ENCODE measurements at regions not wholly inside any gene's neighbourhood (a gene's known extent, or its start where the extent isn't known, plus 50 kb on each side); places are given as distances from the start of the nearest gene placed in this dataset.
"Not testable (repeated sequence)": the region's sequence is repeated elsewhere in the genome, so short reads cannot be mapped to it uniquely, and the experiment has no call there.

DNA sequence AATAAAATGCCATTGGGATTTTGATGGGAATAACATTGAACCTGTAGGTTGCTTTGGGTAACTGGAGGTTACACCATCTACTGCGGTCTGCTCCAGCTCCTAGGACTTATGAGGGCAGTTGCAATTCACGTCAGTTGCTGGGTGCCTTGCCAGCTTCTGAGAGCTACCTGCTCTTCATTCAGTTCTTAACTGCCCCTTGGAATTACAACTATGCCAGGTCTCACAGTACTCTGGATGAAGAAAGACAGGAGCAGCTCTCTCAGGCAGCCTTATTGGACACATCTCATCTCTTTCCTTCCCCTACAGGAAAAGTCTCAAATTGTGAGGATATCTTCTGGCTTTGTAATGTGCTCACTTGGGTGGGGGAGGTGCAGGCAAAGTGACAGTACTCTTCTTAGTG lies 1643.3 kb downstream of the GRIK2 start:
- no peak for DNase-seq

DNA sequence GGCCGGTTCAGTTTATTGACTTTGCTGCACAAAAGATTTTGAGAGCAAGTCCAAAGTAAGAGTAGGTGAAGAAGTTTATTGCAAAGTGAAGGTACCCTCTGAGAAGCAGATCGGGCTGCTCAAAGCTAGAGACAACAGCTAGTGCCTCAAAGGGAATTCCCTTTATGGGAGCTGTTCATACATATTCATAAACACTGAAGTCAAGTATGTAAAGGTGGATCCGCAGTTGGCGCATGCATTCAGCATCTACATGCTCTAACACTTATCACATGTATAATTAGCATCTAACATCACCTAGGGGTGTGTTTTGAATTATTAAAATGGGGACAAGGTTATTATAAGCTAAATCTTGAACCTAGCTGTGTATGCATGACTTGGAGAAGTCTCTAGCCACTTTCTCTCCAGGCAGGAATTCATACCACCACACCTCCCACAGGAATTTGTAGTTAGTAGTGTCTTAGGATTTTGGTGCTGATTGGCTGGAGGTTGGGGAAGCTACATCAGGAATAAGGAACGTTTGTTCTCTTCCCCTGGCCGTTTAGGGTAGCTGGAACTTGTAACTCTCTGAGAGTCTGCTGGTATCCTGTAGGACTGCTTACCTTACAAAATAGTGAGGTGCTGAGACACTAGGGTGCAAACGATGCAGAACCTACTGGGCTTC lies 1633.9 kb downstream of the GRIK2 start:
- no peak for DNase-seq

DNA sequence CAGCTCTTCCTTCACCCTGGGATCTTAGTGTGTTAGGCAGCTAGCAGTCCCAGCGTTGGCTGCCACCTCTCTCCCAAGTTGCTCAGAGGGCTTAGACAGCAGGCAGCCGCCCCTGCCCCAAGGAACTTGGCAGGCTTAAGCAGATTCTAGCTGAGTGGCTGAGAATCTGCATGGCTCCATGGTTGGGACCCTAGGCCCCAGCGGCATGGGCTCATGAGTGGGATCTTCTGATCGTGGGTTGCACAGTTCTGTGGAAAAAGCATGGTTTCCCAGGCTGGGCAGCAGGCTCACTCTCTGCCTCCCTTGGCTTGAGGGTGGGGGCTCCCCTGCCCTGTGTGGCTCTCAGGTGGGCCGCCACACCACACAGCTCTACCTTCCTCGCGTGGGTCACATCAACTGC lies 1624.9 kb downstream of the GRIK2 start:
- no peak for DNase-seq

- DNase-seq = no peak
These were observed 1624.4 kb downstream of the GRIK2 start for GRCh38 chr6:103017878-103018277.

DNA sequence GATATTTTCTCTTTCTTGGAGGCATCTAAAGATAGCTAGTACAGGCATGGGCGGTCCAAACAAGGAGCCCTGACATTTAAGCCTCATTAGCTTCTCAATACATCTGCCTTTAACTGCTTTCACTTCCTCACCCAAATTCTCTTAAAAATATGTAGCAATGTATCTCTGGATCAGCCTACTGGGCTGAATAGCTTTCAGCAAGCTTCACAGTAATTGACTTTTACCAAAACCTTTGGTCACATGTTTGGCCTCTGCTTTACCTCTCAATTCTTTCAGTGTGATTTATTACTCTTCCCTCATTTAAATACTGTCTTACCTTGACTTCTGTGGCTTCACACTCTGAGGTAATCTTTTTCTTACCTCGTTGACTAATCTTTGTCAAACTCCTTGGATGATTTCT lies 1618.1 kb downstream of the GRIK2 start:
- no peak for DNase-seq

DNA sequence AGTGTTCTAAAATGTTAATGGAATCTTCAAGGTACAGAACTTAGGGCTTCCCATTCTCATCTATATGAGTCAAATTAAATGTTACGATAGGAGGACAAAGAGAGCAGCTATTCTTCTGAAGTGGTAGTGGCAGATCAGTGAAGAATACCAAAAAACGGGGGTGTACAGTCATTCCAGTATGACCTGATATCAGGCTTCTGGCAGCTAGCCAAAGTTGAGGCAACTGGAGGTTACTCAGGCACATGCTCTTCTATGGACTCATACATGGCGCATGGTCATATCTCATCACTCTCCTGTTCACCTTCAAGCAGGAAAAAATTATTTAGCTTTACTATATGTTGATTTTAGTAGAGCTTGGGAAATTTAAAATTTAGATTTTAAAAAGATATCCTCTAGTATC lies 1608.8 kb downstream of the GRIK2 start:
- no peak for DNase-seq

DNA sequence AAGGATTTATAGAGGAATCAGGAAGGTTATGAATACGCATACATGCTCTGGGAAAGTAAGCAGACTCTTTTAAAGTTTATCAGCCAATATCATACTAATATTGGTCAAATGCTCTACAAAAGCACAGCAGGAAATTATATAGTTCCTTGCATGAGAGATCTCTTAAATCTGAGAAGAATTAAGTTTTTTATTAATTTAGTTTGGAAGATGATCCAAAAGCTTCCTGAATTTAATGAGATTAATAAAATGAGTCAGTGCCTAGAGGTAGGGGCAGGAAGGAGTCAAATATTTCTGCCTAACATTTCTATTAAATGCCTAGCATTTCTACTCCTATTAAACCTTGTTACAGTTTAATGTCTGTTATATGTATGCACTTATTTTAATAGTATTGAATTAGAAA lies 1608.2 kb downstream of the GRIK2 start:
- no peak for DNase-seq

DNA sequence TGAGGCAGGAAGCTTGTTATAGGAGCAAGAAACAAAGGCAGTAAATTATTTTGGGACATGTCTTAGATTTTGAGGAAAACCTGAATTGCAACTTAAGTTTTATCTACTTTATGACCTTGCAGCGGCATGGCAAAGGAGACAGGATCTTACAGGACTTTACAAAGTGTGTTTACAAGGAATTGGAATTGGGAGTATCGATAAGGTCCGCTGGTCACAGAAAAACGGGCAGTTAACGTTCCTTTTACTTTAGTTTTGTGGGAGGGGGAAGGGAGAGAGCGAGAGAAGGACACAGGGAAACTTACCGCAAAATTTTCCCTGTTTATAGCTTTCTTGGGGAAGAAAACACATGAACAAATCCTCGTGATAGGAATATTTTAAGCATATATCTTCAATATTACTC lies 1607.2 kb downstream of the GRIK2 start:
- DNase-seq = peak; percentile 55

GRCh38 chr6:102995491-102995890 lies 1602.0 kb downstream of the GRIK2 start:
- DNase-seq = no peak

- DNase-seq = no peak
These were observed 1601.4 kb downstream of the GRIK2 start for GRCh38 chr6:102994866-102995265.

GRCh38 chr6:102986086-102986485 lies 1592.6 kb downstream of the GRIK2 start:
- no peak for DNase-seq

DNA sequence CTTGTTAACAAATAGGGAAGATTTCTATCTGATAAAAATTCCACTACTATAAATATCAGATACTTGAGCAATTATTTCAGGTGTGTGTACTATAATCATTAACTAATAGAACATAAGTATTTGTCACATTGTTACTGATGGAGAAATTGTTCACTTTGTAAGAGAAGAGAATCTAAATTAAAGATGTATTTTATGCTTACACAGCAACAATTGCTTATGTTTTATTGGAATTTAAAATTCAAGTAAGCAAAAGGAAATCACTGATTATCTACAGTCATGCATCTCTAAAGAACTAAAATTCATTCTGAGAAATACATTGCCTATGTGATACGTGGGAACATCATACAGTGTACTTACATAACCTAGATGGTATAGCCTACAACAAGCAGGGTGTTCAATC lies 1590.8 kb downstream of the GRIK2 start:
- no peak for DNase-seq

- DNase-seq = no peak
These were observed 1588.0 kb downstream of the GRIK2 start for GRCh38 chr6:102981490-102982015.

GRCh38 chr6:102980951-102981350 lies 1587.4 kb downstream of the GRIK2 start:
- DNase-seq = no peak

DNA sequence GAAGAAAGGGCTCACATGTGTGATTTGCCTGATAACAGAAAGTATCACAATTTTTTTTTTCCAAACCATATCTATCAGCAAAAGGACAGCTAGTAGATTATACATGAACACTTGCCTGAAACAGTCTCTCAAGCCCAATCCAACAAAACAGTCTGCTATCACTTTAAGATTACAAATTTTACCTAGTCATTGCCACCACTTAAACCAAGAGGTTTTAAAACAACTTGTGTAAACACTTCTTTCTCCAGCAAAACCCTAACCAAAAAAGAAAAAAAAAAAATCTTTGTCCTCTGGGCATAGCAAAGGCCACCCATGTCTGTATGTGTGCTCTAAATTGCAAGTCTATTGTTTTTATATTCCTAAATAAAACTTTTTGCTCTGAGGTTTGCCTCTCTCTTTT lies 1568.4 kb downstream of the GRIK2 start:
- DNase-seq = no peak

DNA sequence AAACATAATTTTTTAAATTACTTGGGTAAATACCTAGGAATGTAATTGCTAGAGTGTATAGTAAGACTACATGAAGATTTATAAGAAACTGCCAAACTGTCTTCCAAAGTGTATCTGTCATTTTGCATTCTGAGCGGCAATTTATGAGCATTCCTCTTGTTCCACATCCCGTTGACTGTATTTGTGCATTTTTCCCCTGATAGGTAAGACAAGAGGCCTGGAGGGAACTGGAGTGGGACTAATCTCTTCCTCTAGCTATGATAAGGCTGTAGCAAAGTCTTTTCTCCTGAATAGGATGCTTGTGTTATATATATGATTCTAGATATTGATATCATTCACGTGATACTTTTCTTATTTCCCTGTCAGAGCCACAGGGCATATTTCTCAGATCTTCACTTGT lies 1557.5 kb downstream of the GRIK2 start:
- DNase-seq = no peak

DNA sequence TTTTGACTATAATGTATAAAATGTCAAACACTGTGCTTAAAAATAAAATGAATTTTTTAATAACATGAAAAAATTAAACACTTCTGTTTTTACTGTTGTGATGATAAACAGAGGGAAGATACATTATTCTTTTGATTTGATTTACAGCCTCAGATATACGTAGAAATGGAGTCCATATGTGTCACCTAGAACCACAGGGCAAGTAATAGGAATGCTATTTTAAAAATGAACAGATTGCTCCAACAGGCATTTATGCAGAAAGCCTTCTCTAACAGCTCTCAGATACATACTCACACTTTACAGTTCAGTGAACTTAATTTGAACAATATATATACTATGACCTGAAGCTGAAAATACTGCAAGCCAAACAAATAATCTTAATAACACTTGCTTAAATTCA lies 1551.0 kb downstream of the GRIK2 start:
- no peak for DNase-seq

DNA sequence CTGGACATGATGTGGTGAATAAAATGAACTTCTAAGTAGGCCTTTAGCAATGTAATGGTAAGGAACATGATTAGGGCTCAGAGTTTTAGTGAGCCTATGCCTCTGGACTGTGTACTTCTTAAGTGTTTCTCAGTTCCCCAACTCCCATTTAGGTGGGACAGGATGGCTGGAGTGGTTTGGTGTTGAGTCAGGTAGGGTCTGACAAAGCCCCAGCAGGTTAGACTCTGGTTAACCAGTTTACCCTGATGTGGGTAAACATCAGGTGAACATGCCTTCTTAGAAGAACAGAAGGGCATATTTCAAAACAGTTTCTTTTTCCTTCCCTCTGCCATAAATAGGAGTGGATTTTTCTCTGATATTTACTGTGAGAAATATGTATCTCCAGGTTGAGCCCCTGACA lies 1548.7 kb downstream of the GRIK2 start:
- no peak for DNase-seq

- DNase-seq = no peak
These were observed 1543.5 kb downstream of the GRIK2 start for GRCh38 chr6:102936959-102937358.

GRCh38 chr6:102928109-102928508 lies 1534.6 kb downstream of the GRIK2 start:
- DNase-seq = no peak

- DNase-seq = no peak
These were observed 1524.7 kb downstream of the GRIK2 start for GRCh38 chr6:102918161-102918560.

DNA sequence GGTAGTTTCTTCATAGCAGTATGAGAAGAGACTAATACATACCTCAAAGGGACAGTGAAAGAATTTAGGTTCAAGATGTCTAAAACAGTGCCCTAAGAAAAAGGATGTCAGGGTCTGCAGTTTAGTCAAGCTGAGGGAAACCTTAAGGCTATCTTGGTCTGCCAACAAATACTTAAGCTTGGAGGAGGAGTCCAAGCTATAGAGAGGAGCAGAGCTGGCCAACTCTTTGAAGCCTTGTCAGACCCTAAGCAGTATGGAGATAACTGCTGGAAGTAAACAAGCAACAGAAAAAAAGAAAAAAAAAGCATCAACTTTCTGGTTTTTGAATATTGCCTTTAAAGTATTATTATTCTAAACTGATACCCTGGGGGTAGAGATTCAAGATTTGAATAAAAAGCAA lies 1518.1 kb downstream of the GRIK2 start:
- DNase-seq = no peak

- DNase-seq = not testable (repeated sequence)
These were observed 1517.2 kb downstream of the GRIK2 start for GRCh38 chr6:102910701-102911139.

DNA sequence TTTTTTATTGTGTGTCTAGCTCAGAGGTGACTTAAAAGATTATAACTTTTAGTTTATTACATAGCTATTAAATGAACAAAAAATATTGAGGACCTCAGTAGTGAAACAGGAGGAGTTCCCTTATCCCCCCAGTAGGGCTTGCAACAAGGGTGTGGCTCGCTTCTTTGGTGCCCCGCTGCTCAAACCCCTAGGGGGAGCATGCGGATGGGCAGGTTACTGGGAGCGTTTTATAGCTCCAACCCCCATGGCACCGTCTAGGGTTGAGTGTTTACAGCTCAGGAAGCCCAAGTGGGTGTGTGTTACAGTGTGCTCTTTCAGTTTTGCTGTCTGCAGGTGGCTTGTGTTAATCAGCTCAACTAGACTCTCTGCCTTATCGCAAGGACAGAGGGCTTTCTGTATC lies 1513.7 kb downstream of the GRIK2 start:
- no peak for DNase-seq

DNA sequence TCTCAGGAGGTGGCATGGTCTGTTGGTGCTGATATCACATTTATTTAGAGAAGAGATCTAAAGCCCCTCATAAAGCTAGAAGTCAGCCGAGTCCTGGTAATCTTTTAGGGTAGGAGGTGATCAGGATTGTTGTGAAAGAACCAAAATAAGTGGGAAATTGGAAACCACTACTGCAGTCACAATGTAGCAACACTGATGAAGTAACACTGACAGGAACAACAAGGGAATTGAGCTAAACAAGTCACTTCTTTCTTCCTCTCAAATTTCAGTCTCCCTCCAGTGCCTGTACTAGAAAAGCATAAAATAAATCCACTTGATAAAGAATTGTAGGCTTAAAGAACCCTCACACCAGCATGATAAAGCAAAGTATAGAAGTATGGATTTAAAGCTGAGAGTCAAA lies 1509.0 kb downstream of the GRIK2 start:
- peak; percentile 6 for DNase-seq
